ENCODE measurements at regions not wholly inside any gene's neighbourhood (a gene's known extent, or its start where the extent isn't known, plus 50 kb on each side); places are given as distances from the start of the nearest gene placed in this dataset.

DNA sequence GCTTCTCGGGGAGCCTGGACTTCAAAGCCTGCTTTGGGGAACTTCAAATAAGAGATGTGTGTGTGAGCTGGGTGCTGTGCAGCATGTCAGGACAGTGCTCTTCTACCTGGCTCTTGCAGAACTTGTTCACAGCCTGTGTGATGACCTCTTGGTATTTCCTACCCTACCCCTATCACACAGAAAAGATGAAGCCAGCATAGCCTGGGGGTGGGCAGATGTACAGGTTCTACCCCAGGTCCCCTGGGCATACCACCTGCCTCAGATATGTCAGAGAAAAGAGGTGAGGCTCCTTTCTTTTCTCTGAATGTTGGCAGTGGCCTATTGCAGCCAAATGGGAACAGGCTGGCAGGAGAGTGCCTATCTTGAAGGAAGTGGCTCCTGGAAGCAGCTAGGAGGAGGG lies 111.7 kb upstream of the ALG10B start:
- H3K4me3 ChIP-seq (ENCODE audit: extremely low read depth in 1 of 4, insufficient read depth in 2 of 4, low read depth in 3 of 4, low read length in 4 of 4), result no peak overlapping the region
- TF ChIP-seq FOSL1 (IDR thresholded peaks at IDR 0.05; ENCODE audit: insufficient read depth, low read depth, low read length) (no peak), NRF1 (IDR thresholded peaks at IDR 0.05; ENCODE audit: low read depth, low read length) (no peak), TAF7 (optimal IDR thresholded peaks at IDR 0.05; ENCODE audit: borderline replicate concordance, low read depth, low read length) (no peak), KDM1A (IDR thresholded peaks at IDR 0.05; ENCODE audit: borderline replicate concordance, low read length) (no peak), POLR2A (IDR thresholded peaks at IDR 0.05; ENCODE audit: control extremely low read depth in 1 of 2, low read depth in 2 of 2, low read length in 2 of 2) (no peak)
- TF ChIP-seq, protein P1, sequence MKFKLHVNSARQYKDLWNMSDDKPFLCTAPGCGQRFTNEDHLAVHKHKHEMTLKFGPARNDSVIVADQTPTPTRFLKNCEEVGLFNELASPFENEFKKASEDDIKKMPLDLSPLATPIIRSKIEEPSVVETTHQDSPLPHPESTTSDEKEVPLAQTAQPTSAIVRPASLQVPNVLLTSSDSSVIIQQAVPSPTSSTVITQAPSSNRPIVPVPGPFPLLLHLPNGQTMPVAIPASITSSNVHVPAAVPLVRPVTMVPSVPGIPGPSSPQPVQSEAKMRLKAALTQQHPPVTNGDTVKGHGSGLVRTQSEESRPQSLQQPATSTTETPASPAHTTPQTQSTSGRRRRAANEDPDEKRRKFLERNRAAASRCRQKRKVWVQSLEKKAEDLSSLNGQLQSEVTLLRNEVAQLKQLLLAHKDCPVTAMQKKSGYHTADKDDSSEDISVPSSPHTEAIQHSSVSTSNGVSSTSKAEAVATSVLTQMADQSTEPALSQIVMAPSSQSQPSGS (IDR thresholded peaks at IDR 0.05; ENCODE audit: low read length), result no peak
- no peak overlapping the region for H3K27ac ChIP-seq (ENCODE audit: low read depth, low read length)
- no peak overlapping the region for H4K5ac ChIP-seq (ENCODE audit: insufficient read length, low read depth, low read length)
- no peaks in the 10 kb centered on the region for H3K79me1 ChIP-seq (ENCODE audit: low read depth, low read length)
- H2AFZ ChIP-seq (ENCODE audit: low read length), result no peak overlapping the region
- DNase-seq (ENCODE audit: low read depth in 1 of 2, low spot score in 2 of 2) (no peak), FAIRE-seq (no peak)
- H4K8ac ChIP-seq (ENCODE audit: extremely low read depth, insufficient read depth, low read length), result no peak overlapping the region
- H3K56ac ChIP-seq (replicated peaks; ENCODE audit: insufficient read length, low read depth, low read length), result no peak overlapping the region
- no peaks in the 10 kb centered on the region for H3K79me2 ChIP-seq (ENCODE audit: control insufficient read depth in 1 of 2, insufficient read depth in 2 of 2, low read length in 2 of 2)
- H2BK5ac ChIP-seq (ENCODE audit: low read depth, low read length), result no peak overlapping the region
- H3K18ac ChIP-seq (ENCODE audit: extremely low read depth, low read length), result no peak overlapping the region
- H3K23ac ChIP-seq (ENCODE audit: insufficient read length), result no peak overlapping the region
- H4K91ac ChIP-seq (replicated peaks; ENCODE audit: insufficient read length, low read length), result no peak overlapping the region
- H2BK20ac ChIP-seq (ENCODE audit: low read length), result no peak overlapping the region
- H3K36me3 ChIP-seq (ENCODE audit: control insufficient read depth in 2 of 4, insufficient read depth in 4 of 4, low read length in 3 of 4), result no peaks in the 10 kb centered on the region; a peak in 1 of 8 replicates
- H4K20me1 ChIP-seq (replicated peaks in 1 of 2; ENCODE audit: control insufficient read depth in 1 of 2, insufficient read depth in 2 of 2, low read length in 2 of 2), result no peaks in the 10 kb centered on the region
- no peak overlapping the region for H3K4me2 ChIP-seq (ENCODE audit: insufficient read depth in 1 of 2, low read depth in 2 of 2, low read length in 2 of 2)
- H3K9me3 ChIP-seq (ENCODE audit: insufficient read depth in 2 of 2, low read depth in 1 of 2, low read length in 1 of 2), result peaks cover 55 to 70% of the 10 kb centered on the region in 2 experiments
- H2AK5ac ChIP-seq (ENCODE audit: low read depth, low read length), result no peak overlapping the region
- POLR2A ChIA-PET (ENCODE audit: partially characterized antibody), result no interaction called here
- H3K9ac ChIP-seq (replicated peaks in 1 of 4; ENCODE audit: extremely low read depth in 1 of 4, low read depth in 3 of 4, low read length in 3 of 4), result no peak overlapping the region
- no peaks in the 10 kb centered on the region for H3K27me3 ChIP-seq (replicated peaks in 1 of 4; ENCODE audit: control insufficient read depth in 3 of 4, extremely low read depth in 1 of 4, insufficient read depth in 3 of 4, low read length in 3 of 4)
- no peak overlapping the region for H2BK15ac ChIP-seq (ENCODE audit: low read length)
- no peak overlapping the region for H2BK120ac ChIP-seq (replicated peaks; ENCODE audit: low read depth, low read length)
- CTCF ChIA-PET (ENCODE audit: partially characterized antibody), result no interaction called here
- H3K4me1 ChIP-seq (replicated peaks in 1 of 4; ENCODE audit: control insufficient read depth in 3 of 4, insufficient read depth in 4 of 4, low read length in 3 of 4), result no peaks in the 10 kb centered on the region
- H3K14ac ChIP-seq (ENCODE audit: insufficient read length), result no peak overlapping the region
- no peak overlapping the region for H3K4ac ChIP-seq (replicated peaks; ENCODE audit: insufficient read length, low read depth, low read length)
- no peaks in the 10 kb centered on the region for H3K23me2 ChIP-seq (ENCODE audit: low read depth, low read length)
- 100% methylated on average over 1 of the region's 1 CpG; no CpG with 5 or more reads in 1 of the 2 experiments for WGBS, 2 experiments (ENCODE audit: extremely low coverage in 1 of 2, insufficient coverage in 1 of 2, insufficient read length in 1 of 2, insufficient replicate concordance in 2 of 2, low coverage in 1 of 2, low lambda C conversion rate in 2 of 2, missing lambda C conversion rate in 1 of 2)
- H2BK12ac ChIP-seq (ENCODE audit: low read depth, low read length), result no peak overlapping the region
